CD14-positive monocyte (primary cell): ENCODE measurements at regions not wholly inside any gene's neighbourhood (a gene's known extent, or its start where the extent isn't known, plus 50 kb on each side); places are given as distances from the start of the nearest gene placed in this dataset.
A peak's percentile ranks its signal among the peaks of the same experiment; 100 is the strongest.

ENCODE experiments used
- DNase-seq, 3 donors: peaks; one replicate each; pipeline ENCODE4 v3.0.0-alpha.2; 2011 to 2022
- H2AFZ ChIP-seq: 2 replicates; pipeline ENCODE4 v1.6.0; 2012; ENCODE audit warnings: mild to moderate bottlenecking, low read depth, low read length, inconsistent platforms; ENCODE audit not compliant: insufficient read depth, poor library complexity, severe bottlenecking
- H3K27ac ChIP-seq, 2 donors: 1 replicate in 1 of 2; 2 replicates in 1 of 2; pipeline ENCODE4 v1.5.1; 2012 to 2013; ENCODE audit warnings: low read length in 2 of 2, control low read depth in 1 of 2, inconsistent platforms in 1 of 2, low read depth in 1 of 2, mild to moderate bottlenecking in 1 of 2
- H3K27me3 ChIP-seq, 2 donors: one replicate each; pipeline versions ENCODE4 v1.6.0 to v1.6.1; 2011 to 2013; ENCODE audit warnings: low read length in 2 of 2; ENCODE audit not compliant: control insufficient read depth in 2 of 2, insufficient read depth in 2 of 2
- H3K36me3 ChIP-seq, 2 donors: replicated peaks in 1 of 2; 1 replicate in 1 of 2; 2 replicates in 1 of 2; pipeline versions ENCODE4 v1.5.1 to v1.6.1; 2012 to 2013; ENCODE audit warnings: low read length in 2 of 2, control low read depth in 1 of 2, inconsistent platforms in 1 of 2, mild to moderate bottlenecking in 1 of 2; ENCODE audit not compliant: insufficient read depth in 2 of 2, control insufficient read depth in 1 of 2
- H3K4me1 ChIP-seq, 2 donors: 1 replicate in 1 of 2; 2 replicates in 1 of 2; pipeline versions ENCODE4 v1.5.1 to v1.6.1; 2012 to 2013; ENCODE audit warnings: low read length in 2 of 2, control low read depth in 1 of 2, inconsistent platforms in 1 of 2, mild to moderate bottlenecking in 1 of 2, moderate library complexity in 1 of 2; ENCODE audit not compliant: insufficient read depth in 2 of 2, control insufficient read depth in 1 of 2
- H3K4me2 ChIP-seq: replicated peaks from 2 replicates; pipeline ENCODE3; 2012; ENCODE audit warnings: low read length, moderate library complexity, mild to moderate bottlenecking; ENCODE audit not compliant: poor library complexity, severe bottlenecking; ENCODE audit errors: extremely low read depth
- H3K4me3 ChIP-seq, 3 experiments: fragments of 200-600 bp in 1 of 3; sonication (generic) in 1 of 3; replicated peaks in 1 of 3; 1 replicate in 2 of 3; 2 replicates in 1 of 3; pipeline ENCODE4 v1.5.1; 2011 to 2013; ENCODE audit warnings: low read length in 3 of 3, mild to moderate bottlenecking in 3 of 3, control low read depth in 2 of 3, low read depth in 2 of 3, inconsistent platforms in 1 of 3, moderate library complexity in 1 of 3
- H3K79me2 ChIP-seq: 2 replicates; pipeline ENCODE4 v1.6.0; 2012; ENCODE audit warnings: mild to moderate bottlenecking, control low read depth, inconsistent platforms, low read length, moderate library complexity; ENCODE audit not compliant: insufficient read depth
- H3K9ac ChIP-seq: 2 replicates; pipeline ENCODE4 v1.6.0; 2017; ENCODE audit warnings: low read length, mild to moderate bottlenecking; ENCODE audit not compliant: insufficient read depth, poor library complexity, severe bottlenecking
- H3K9me3 ChIP-seq, 2 donors: replicated peaks in 1 of 2; 1 replicate in 1 of 2; 2 replicates in 1 of 2; pipeline versions ENCODE4 v1.5.1 to v1.6.1; 2012 to 2013; ENCODE audit warnings: low read length in 2 of 2, control low read depth in 1 of 2; ENCODE audit not compliant: control insufficient read depth in 1 of 2, insufficient read depth in 1 of 2
- H4K20me1 ChIP-seq: 2 replicates; pipeline ENCODE4 v1.6.0; 2012; ENCODE audit warnings: mild to moderate bottlenecking, low read length, control low read depth, moderate library complexity; ENCODE audit not compliant: insufficient read depth
- H3K27ac Mint-ChIP-seq, 7 donors: one replicate each; pipeline ENCODE4 v1.8.0; 2020; ENCODE audit warnings: mild to moderate bottlenecking in 7 of 7, mixed read lengths in 7 of 7, moderate library complexity in 6 of 7, inconsistent platforms in 2 of 7
- H3K27me3 Mint-ChIP-seq, 3 donors: one replicate each; pipeline ENCODE4 v1.8.0; 2021 to 2022; ENCODE audit warnings: low read depth in 3 of 3, mild to moderate bottlenecking in 3 of 3, mixed read lengths in 3 of 3, moderate library complexity in 3 of 3, inconsistent platforms in 1 of 3
- H3K36me3 Mint-ChIP-seq, 2 donors: one replicate each; pipeline ENCODE4 v1.8.0; 2020; ENCODE audit warnings: mixed read lengths in 2 of 2, inconsistent platforms in 1 of 2, mild to moderate bottlenecking in 1 of 2
- H3K4me1 Mint-ChIP-seq: one replicate; pipeline ENCODE4 v1.8.0; 2020; ENCODE audit warnings: mild to moderate bottlenecking, mixed read lengths
- H3K4me3 Mint-ChIP-seq, 2 donors: one replicate each; pipeline ENCODE4 v1.8.0; 2020; ENCODE audit warnings: mild to moderate bottlenecking in 2 of 2, mixed read lengths in 2 of 2, moderate library complexity in 1 of 2
- H3K9me3 Mint-ChIP-seq, 7 donors: one replicate each; pipeline ENCODE4 v1.8.0; 2020 to 2022; ENCODE audit warnings: mixed read lengths in 7 of 7, mild to moderate bottlenecking in 6 of 7, moderate library complexity in 6 of 7, inconsistent platforms in 2 of 7
- WGBS: methylation state at CpG from one replicate; pipeline ENCODE4 v1.1.5; 2013; ENCODE audit warnings: missing lambda C conversion rate; ENCODE audit not compliant: insufficient coverage; 5-methylcytosine and 5-hydroxymethylcytosine counted together
- intact Hi-C, 2 donors: fragments of 100-400 bp; cut with micrococcal nuclease; formaldehyde crosslinking; loops; one replicate each; pipeline versions ENCODE4 v1.15.0 to v1.15.1; 2023
- TF ChIP-seq, protein P1 (sequence below): fragments of 200-600 bp; IDR thresholded peaks from one replicate; pipeline ENCODE4 v1.8.0; 2022; ENCODE audit warnings: antibody characterized with exemption, mild to moderate bottlenecking

DNA sequence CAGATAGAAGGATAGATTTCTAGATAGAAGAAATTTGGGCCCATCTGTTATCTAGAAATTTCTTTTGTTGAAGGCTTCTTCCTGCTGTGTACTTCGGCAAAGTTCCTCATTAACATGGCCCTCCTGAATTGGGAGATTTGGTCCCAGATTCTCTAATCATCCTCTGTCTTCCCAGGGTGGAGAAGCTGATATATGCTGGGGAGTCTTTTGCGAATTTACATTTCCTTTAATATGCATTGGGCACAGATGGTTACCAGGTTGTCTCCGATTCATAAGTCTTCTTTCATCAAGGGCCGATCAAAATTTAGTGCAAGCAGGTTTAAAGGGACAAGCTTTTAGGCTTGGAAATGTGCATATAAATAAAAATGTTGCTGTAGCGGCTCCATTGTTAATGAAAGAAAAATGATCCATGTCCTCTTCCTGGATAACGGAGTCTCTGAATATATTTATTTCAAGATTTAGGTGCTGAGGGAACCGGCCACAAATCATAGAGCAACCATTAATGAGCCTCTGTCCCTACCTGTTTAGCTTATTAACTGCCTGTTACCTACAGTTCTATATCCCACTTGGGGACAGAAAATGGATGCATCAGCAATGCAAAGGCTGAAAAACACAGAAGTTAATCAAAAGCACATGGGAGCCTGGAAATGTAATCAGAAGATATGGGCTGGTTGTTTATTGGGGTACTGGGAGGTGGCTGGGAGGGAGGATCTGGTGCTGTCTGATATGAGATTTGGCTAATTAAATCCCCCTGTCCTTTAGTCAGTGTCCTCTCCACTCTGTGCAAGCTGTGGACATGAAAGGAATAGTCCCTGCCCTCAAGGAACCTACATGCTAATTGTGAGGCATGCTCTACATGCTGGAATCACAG, 234.7 kb downstream of the MAN2A1 start:
- Histone ChIP-seq H4K20me1 (no peaks in the 10 kb centered on the region), H3K79me2 (no peaks in the 10 kb centered on the region), H3K4me1 (no peaks in the 10 kb centered on the region), H3K9ac (no peak overlapping the region), H3K4me3 (no peak overlapping the region), H3K4me2 (no peak overlapping the region), H3K9me3 (no peaks in the 10 kb centered on the region), H3K36me3 (no peaks in the 10 kb centered on the region), H3K27ac (no peak overlapping the region), H2AFZ (no peak overlapping the region), H3K27me3 (no peaks in the 10 kb centered on the region)
- no peaks in the 10 kb centered on the region for H3K27me3 Mint-ChIP-seq
- H3K4me3 Mint-ChIP-seq = no peak overlapping the region
- H3K36me3 Mint-ChIP-seq = no peaks in the 10 kb centered on the region
- DNase-seq = no peak
- TF ChIP-seq, protein P1, sequence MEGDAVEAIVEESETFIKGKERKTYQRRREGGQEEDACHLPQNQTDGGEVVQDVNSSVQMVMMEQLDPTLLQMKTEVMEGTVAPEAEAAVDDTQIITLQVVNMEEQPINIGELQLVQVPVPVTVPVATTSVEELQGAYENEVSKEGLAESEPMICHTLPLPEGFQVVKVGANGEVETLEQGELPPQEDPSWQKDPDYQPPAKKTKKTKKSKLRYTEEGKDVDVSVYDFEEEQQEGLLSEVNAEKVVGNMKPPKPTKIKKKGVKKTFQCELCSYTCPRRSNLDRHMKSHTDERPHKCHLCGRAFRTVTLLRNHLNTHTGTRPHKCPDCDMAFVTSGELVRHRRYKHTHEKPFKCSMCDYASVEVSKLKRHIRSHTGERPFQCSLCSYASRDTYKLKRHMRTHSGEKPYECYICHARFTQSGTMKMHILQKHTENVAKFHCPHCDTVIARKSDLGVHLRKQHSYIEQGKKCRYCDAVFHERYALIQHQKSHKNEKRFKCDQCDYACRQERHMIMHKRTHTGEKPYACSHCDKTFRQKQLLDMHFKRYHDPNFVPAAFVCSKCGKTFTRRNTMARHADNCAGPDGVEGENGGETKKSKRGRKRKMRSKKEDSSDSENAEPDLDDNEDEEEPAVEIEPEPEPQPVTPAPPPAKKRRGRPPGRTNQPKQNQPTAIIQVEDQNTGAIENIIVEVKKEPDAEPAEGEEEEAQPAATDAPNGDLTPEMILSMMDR = no peak
- H3K4me1 Mint-ChIP-seq = no peaks in the 10 kb centered on the region
- H3K9me3 Mint-ChIP-seq = peaks cover 0 to 7% (median 2%) of the 10 kb centered on the region in 7 donors
- no peak overlapping the region for H3K27ac Mint-ChIP-seq
- intact Hi-C loops = no loop called here
- no CpG with 5 or more reads among the region's 7 CpGs for WGBS

DNA sequence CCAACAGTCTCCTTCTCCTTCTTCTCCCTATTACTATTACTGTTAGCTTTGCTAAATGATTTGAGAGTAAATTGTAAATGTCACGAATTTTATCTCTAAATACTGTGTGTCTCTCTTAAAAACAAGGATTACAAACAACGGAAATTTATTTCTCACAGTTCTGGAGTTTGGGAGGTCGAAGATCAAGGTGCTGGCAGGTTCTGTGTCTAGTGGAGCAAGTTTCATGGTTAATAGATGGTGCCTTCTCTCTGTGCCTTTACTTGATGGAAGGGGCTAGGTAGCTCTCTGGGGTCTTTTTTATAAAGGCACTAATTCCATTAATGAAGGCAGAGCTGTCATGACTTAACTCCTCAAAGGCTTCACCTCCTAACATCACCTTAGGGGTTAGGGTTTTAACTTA, 237.9 kb downstream of the MAN2A1 start:
- no peaks in the 10 kb centered on the region for H3K36me3 ChIP-seq
- no peaks in the 10 kb centered on the region for H3K4me1 ChIP-seq
- H3K79me2 ChIP-seq = no peaks in the 10 kb centered on the region
- no CpG with 5 or more reads among the region's 3 CpGs for WGBS
- Mint-ChIP-seq H3K27ac (peak overlapping the region in 1 of 7 donors; percentile 2), H3K4me3 (no peak overlapping the region), H3K9me3 (peaks cover 0 to 3% (median 0%) of the 10 kb centered on the region in 7 donors), H3K36me3 (no peaks in the 10 kb centered on the region), H3K27me3 (no peaks in the 10 kb centered on the region), H3K4me1 (no peaks in the 10 kb centered on the region)
- TF ChIP-seq, protein P1 = no peak
- H2AFZ ChIP-seq = no peak overlapping the region
- no peak for DNase-seq
- H3K4me3 ChIP-seq = no peak overlapping the region
- no peaks in the 10 kb centered on the region for H3K27me3 ChIP-seq
- H3K9ac ChIP-seq = no peak overlapping the region
- H3K27ac ChIP-seq = no peak overlapping the region
- no peak overlapping the region for H3K4me2 ChIP-seq
- intact Hi-C loops = no loop called here
- H3K9me3 ChIP-seq = no peaks in the 10 kb centered on the region
- H4K20me1 ChIP-seq = no peaks in the 10 kb centered on the region
